Endothelial cell of umbilical vein (primary cell): ENCODE measurements at regions not wholly inside any gene's neighbourhood (a gene's known extent, or its start where the extent isn't known, plus 50 kb on each side); places are given as distances from the start of the nearest gene placed in this dataset.

Source experiments
- BruUV-seq: library from RNA; stranded (reverse); fragments of 400-500 nt; replicated peaks from 2 replicates; lab custom pipeline; 2021; lab: Mats Ljungman, UMichigan
- CTCF ChIA-PET: fragments of 300-600, 350-600 bp; sonication (Branson Sonifier 250); formaldehyde crosslinking; loops from one replicate; lab custom pipeline; 2021; ENCODE audit warnings: antibody characterized with exemption, inconsistent platforms; lab: Charles Lee
- POLR2A ChIA-PET: fragments of 300-600, 350-600 bp; sonication (Branson Sonifier 250); formaldehyde crosslinking; loops from one replicate; lab custom pipeline; 2021; ENCODE audit warnings: antibody characterized with exemption, inconsistent platforms; lab: Charles Lee
- DNase-seq: peaks from one replicate; pipeline ENCODE4 v3.0.0-alpha.2; 2011; ENCODE audit warnings: low read depth, low spot score
- FAIRE-seq: peaks from 2 replicates; lab custom pipeline; 2011; peaks lifted over from hg19 to GRCh38; lab: Jason Lieb, UNC
- H2AFZ ChIP-seq: 2 replicates; pipeline ENCODE4 v1.6.0; 2012; ENCODE audit warnings: low read depth, low read length, control low read depth, inconsistent platforms
- H3K27ac ChIP-seq: 2 replicates; pipeline ENCODE4 v1.5.1; 2011; ENCODE audit warnings: low read depth, mild to moderate bottlenecking, control low read depth, low read length, moderate library complexity; ENCODE audit not compliant: insufficient read depth
- H3K27me3 ChIP-seq, 2 experiments: 2 replicates each; pipeline versions ENCODE4 v1.6.0 to v1.6.1; 2011; ENCODE audit warnings: low read length in 2 of 2, mixed read lengths in 1 of 2; ENCODE audit not compliant: control insufficient read depth in 2 of 2, insufficient read depth in 2 of 2
- H3K36me3 ChIP-seq, 2 experiments: 2 replicates in 1 of 2; 3 replicates in 1 of 2; pipeline ENCODE4 v1.5.1; 2011; ENCODE audit warnings: low read length in 2 of 2, mild to moderate bottlenecking in 1 of 2, moderate library complexity in 1 of 2; ENCODE audit not compliant: control insufficient read depth in 2 of 2, insufficient read depth in 2 of 2; ENCODE audit errors: extremely low read depth in 1 of 2
- H3K4me1 ChIP-seq: 3 replicates; pipeline ENCODE4 v1.5.1; 2011; ENCODE audit warnings: mild to moderate bottlenecking, low read length; ENCODE audit not compliant: control insufficient read depth, insufficient read depth; ENCODE audit errors: extremely low read depth
- H3K4me2 ChIP-seq: 2 replicates; pipeline ENCODE4 v1.6.1; 2011; ENCODE audit warnings: low read length, control low read depth, mixed read lengths; ENCODE audit not compliant: insufficient read depth
- H3K4me3 ChIP-seq, 3 experiments: fragments of 200-600 bp in 1 of 3; sonication (generic), shearing (Covaris generic) in 1 of 3; replicated peaks in 1 of 3; 2 replicates each; pipeline ENCODE4 v1.5.1; 2011 to 2016; ENCODE audit warnings: control low read depth in 3 of 3, low read length in 3 of 3, mild to moderate bottlenecking in 2 of 3, inconsistent platforms in 1 of 3, low read depth in 1 of 3, moderate library complexity in 1 of 3; ENCODE audit not compliant: insufficient read depth in 1 of 3
- H3K79me2 ChIP-seq: 2 replicates; pipeline ENCODE4 v1.6.0; 2012; ENCODE audit warnings: low read length, inconsistent platforms; ENCODE audit not compliant: control insufficient read depth, insufficient read depth
- H3K9ac ChIP-seq: replicated peaks from 2 replicates; pipeline ENCODE3; 2011; ENCODE audit warnings: low read length, control low read depth; ENCODE audit not compliant: insufficient read depth; ENCODE audit errors: extremely low read depth
- H3K9me1 ChIP-seq: replicated peaks from 3 replicates; pipeline ENCODE4 v1.6.0; 2011; ENCODE audit warnings: mild to moderate bottlenecking, low read length; ENCODE audit not compliant: control insufficient read depth, insufficient read depth; ENCODE audit errors: extremely low read depth
- H3K9me3 ChIP-seq: replicated peaks from 2 replicates; pipeline ENCODE4 v1.5.1; 2012; ENCODE audit warnings: low read length, inconsistent platforms; ENCODE audit not compliant: control insufficient read depth, insufficient read depth
- H4K20me1 ChIP-seq: replicated peaks from 2 replicates; pipeline ENCODE3; 2011; ENCODE audit warnings: mild to moderate bottlenecking, low read length; ENCODE audit not compliant: control insufficient read depth, insufficient read depth; ENCODE audit errors: extremely low read depth
- EZH2 ChIP-seq: IDR thresholded peaks from 2 replicates; pipeline ENCODE4 v1.6.1; 2012; ENCODE audit warnings: borderline replicate concordance, low read depth, mild to moderate bottlenecking, moderate library complexity, low read length, inconsistent platforms; ENCODE audit not compliant: severe bottlenecking
- FOS ChIP-seq: IDR thresholded peaks from 2 replicates; pipeline ENCODE4 v1.6.1; 2011; ENCODE audit warnings: mild to moderate bottlenecking, low read length, moderate library complexity, borderline replicate concordance; ENCODE audit not compliant: insufficient read depth
- GATA2 ChIP-seq: IDR thresholded peaks from 2 replicates; pipeline ENCODE4 v1.7.0; 2011; ENCODE audit warnings: low read depth, mild to moderate bottlenecking, moderate library complexity, mixed read lengths, low read length; ENCODE audit not compliant: insufficient read length, insufficient read depth
- JUN ChIP-seq: IDR thresholded peaks from 2 replicates; pipeline ENCODE4 v1.6.1; 2011; ENCODE audit warnings: borderline replicate concordance, low read depth; ENCODE audit not compliant: insufficient read length, insufficient read depth
- MAX ChIP-seq: IDR thresholded peaks from 2 replicates; pipeline ENCODE4 v1.6.1; 2011; ENCODE audit not compliant: insufficient read depth, insufficient read length
- MYC ChIP-seq: IDR thresholded peaks from one replicate; pipeline ENCODE4 v1.6.1; 2011; ENCODE audit warnings: mild to moderate bottlenecking, low read depth, low read length
- POLR2A ChIP-seq: IDR thresholded peaks from 2 replicates; pipeline ENCODE4 v1.6.1; 2012; ENCODE audit warnings: low read depth, mild to moderate bottlenecking, control low read depth, low read length
- POLR2AphosphoS5 ChIP-seq: IDR thresholded peaks from 2 replicates; pipeline ENCODE4 v1.6.1; 2012; ENCODE audit warnings: low read depth, mild to moderate bottlenecking, control low read depth, low read length, moderate library complexity; ENCODE audit not compliant: insufficient read depth
- dilution Hi-C: fragments of 300-500 bp; cut with MboI; formaldehyde crosslinking; loops from one replicate; pipeline ENCODE4 v1.15.0; 2019; ENCODE audit warnings: low sequenced_read_pairs; ENCODE audit not compliant: extremely low pct_ligation_motif_present
- intact Hi-C: fragments of 100-400 bp; cut with micrococcal nuclease; formaldehyde crosslinking; loops from one replicate; pipeline ENCODE4 v1.10.0; 2022
- TF ChIP-seq, protein P1 (sequence below), 2 donors: IDR thresholded peaks; 1 replicate in 1 of 2; 2 replicates in 1 of 2; pipeline ENCODE4 v1.5.1; 2011; ENCODE audit warnings: low read length in 2 of 2, mild to moderate bottlenecking in 2 of 2, moderate library complexity in 2 of 2, control low read depth in 1 of 2, inconsistent platforms in 1 of 2, low read depth in 1 of 2; ENCODE audit not compliant: insufficient read depth in 1 of 2; ENCODE audit errors: extremely low read depth in 1 of 2

GRCh38 chr6:89015971-89016370 lies 52.6 kb upstream of the RNGTT start:
- H4K20me1 ChIP-seq = no peaks in the 10 kb centered on the region
- POLR2A ChIA-PET = no interaction called here
- no peaks in the 10 kb centered on the region for H3K4me1 ChIP-seq
- no peak overlapping the region for H2AFZ ChIP-seq
- no peak for TF ChIP-seq EZH2
- no peak for TF ChIP-seq POLR2A
- TF ChIP-seq MAX = no peak
- TF ChIP-seq, protein P1, sequence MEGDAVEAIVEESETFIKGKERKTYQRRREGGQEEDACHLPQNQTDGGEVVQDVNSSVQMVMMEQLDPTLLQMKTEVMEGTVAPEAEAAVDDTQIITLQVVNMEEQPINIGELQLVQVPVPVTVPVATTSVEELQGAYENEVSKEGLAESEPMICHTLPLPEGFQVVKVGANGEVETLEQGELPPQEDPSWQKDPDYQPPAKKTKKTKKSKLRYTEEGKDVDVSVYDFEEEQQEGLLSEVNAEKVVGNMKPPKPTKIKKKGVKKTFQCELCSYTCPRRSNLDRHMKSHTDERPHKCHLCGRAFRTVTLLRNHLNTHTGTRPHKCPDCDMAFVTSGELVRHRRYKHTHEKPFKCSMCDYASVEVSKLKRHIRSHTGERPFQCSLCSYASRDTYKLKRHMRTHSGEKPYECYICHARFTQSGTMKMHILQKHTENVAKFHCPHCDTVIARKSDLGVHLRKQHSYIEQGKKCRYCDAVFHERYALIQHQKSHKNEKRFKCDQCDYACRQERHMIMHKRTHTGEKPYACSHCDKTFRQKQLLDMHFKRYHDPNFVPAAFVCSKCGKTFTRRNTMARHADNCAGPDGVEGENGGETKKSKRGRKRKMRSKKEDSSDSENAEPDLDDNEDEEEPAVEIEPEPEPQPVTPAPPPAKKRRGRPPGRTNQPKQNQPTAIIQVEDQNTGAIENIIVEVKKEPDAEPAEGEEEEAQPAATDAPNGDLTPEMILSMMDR (IDR thresholded peaks at IDR 0.05; ENCODE audit: extremely low read depth in 1 of 2, insufficient read depth in 1 of 2, low read depth in 1 of 2, low read length in 2 of 2) = no peak
- no peak for TF ChIP-seq GATA2
- no peak for TF ChIP-seq FOS
- no peak for TF ChIP-seq POLR2AphosphoS5
- TF ChIP-seq JUN = no peak
- no peak for TF ChIP-seq MYC
- H3K4me3 ChIP-seq = no peak overlapping the region
- FAIRE-seq (no peak), DNase-seq (no peak)
- intact Hi-C loops (no loop called here), dilution Hi-C loops (no loop called here)
- no peak overlapping the region for H3K9ac ChIP-seq
- no peak overlapping the region for H3K27ac ChIP-seq
- H3K9me3 ChIP-seq = no peaks in the 10 kb centered on the region
- no peaks in the 10 kb centered on the region for H3K79me2 ChIP-seq
- H3K36me3 ChIP-seq = no peaks in the 10 kb centered on the region
- CTCF ChIA-PET = no interaction called here
- H3K4me2 ChIP-seq = no peak overlapping the region
- no peaks in the 10 kb centered on the region for H3K9me1 ChIP-seq
- BruUV-seq = no TSS peak
- no peaks in the 10 kb centered on the region for H3K27me3 ChIP-seq
